ENCODE measurements at regions not wholly inside any gene's neighbourhood (a gene's known extent, or its start where the extent isn't known, plus 50 kb on each side); places are given as distances from the start of the nearest gene placed in this dataset.

DNA sequence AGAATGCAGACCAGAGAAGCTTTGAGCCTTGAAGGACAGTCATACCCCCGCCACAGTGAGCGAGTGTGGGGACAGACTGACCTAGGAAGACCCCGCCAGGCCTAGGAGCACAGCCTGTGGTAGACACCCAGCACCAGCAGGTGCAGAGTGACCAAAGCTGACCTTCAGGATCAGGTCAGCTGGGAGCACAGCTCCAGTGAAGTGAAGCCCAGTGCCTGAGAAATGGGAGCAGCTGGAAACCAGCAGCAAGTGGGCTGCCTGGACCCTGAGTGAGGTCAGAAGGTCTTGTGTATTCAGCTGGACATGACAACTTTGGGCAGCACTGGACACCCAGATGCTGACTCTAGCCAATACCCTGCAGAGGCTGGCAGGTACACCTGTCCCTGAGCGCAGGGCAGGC lies 268.9 kb downstream of the TEX29 start:
- TF ChIP-seq EP300 (conservative IDR thresholded peaks at IDR 0.05; ENCODE audit: poor library complexity, severe bottlenecking) (no peak), CTCF (IDR thresholded peaks at IDR 0.05; ENCODE audit: poor library complexity, severe bottlenecking) (no peak)
